ENCODE measurements at regions not wholly inside any gene's neighbourhood (a gene's known extent, or its start where the extent isn't known, plus 50 kb on each side); places are given as distances from the start of the nearest gene placed in this dataset.

DNA sequence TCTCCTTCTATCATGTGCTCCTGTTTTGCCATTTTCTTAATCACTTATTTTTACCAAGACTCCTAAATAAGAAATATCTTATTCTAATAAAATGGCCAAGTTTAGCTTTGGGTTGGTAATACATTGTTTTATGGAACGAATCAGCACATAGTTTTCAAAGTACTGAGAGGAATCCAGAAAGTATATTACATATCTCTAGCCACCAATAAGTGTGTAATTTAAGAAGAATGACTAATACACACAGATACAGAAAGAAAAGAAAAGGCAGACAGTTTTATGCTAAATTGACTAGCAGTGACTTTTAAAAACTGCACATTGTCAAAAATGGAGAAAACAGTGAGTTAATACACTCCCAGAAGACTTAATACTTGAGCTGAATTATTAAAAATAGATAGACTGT is 167.0 kb upstream of the IL15 start:
- H2AFZ ChIP-seq (ENCODE audit: low read length) = no peak overlapping the region

More for the DNA sequence above, 167.0 kb upstream of the IL15 start:
- Histone ChIP-seq H2BK120ac (replicated peaks; ENCODE audit: low read depth, low read length) (no peak overlapping the region), H3K27me3 (replicated peaks in 1 of 4; ENCODE audit: control insufficient read depth in 3 of 4, extremely low read depth in 1 of 4, insufficient read depth in 3 of 4, low read length in 3 of 4) (no peaks in the 10 kb centered on the region), H3K4me3 (ENCODE audit: extremely low read depth in 1 of 4, insufficient read depth in 2 of 4, low read depth in 3 of 4, low read length in 4 of 4) (no peak overlapping the region), H3K9me3 (ENCODE audit: insufficient read depth in 2 of 2, low read depth in 1 of 2, low read length in 1 of 2) (no peaks in the 10 kb centered on the region), H2BK12ac (ENCODE audit: low read depth, low read length) (no peak overlapping the region), H3K23me2 (ENCODE audit: low read depth, low read length) (no peaks in the 10 kb centered on the region), H2AK5ac (ENCODE audit: low read depth, low read length) (no peak overlapping the region), H4K5ac (ENCODE audit: insufficient read length, low read depth, low read length) (no peak overlapping the region), H3K56ac (replicated peaks; ENCODE audit: insufficient read length, low read depth, low read length) (no peak overlapping the region), H3K79me2 (ENCODE audit: control insufficient read depth in 1 of 2, insufficient read depth in 2 of 2, low read length in 2 of 2) (no peaks in the 10 kb centered on the region), H2BK15ac (ENCODE audit: low read length) (no peak overlapping the region), H3K4ac (replicated peaks; ENCODE audit: insufficient read length, low read depth, low read length) (no peak overlapping the region), H3K36me3 (ENCODE audit: control insufficient read depth in 2 of 4, insufficient read depth in 4 of 4, low read length in 3 of 4) (no peaks in the 10 kb centered on the region), H2BK20ac (ENCODE audit: low read length) (no peak overlapping the region), H3K14ac (ENCODE audit: insufficient read length) (no peak overlapping the region), H4K20me1 (replicated peaks in 1 of 2; ENCODE audit: control insufficient read depth in 1 of 2, insufficient read depth in 2 of 2, low read length in 2 of 2) (no peaks in the 10 kb centered on the region), H3K23ac (ENCODE audit: insufficient read length) (no peak overlapping the region), H3K79me1 (ENCODE audit: low read depth, low read length) (no peaks in the 10 kb centered on the region), H3K18ac (ENCODE audit: extremely low read depth, low read length) (no peak overlapping the region), H3K27ac (ENCODE audit: low read depth, low read length) (no peak overlapping the region), H4K91ac (replicated peaks; ENCODE audit: insufficient read length, low read length) (no peak overlapping the region), H2BK5ac (ENCODE audit: low read depth, low read length) (no peak overlapping the region), H3K9ac (replicated peaks in 1 of 4; ENCODE audit: extremely low read depth in 1 of 4, low read depth in 3 of 4, low read length in 3 of 4) (no peak overlapping the region), H4K8ac (ENCODE audit: extremely low read depth, insufficient read depth, low read length) (no peak overlapping the region), H3K4me1 (replicated peaks in 1 of 4; ENCODE audit: control insufficient read depth in 3 of 4, insufficient read depth in 4 of 4, low read length in 3 of 4) (no peaks in the 10 kb centered on the region), H3K4me2 (ENCODE audit: insufficient read depth in 1 of 2, low read depth in 2 of 2, low read length in 2 of 2) (no peak overlapping the region)
- no peak for TF ChIP-seq CHD2 (IDR thresholded peaks at IDR 0.05; ENCODE audit: low read length)
- TF ChIP-seq POLR2A (IDR thresholded peaks at IDR 0.05; ENCODE audit: control extremely low read depth in 1 of 2, low read depth in 2 of 2, low read length in 2 of 2) = no peak
- WGBS, 2 experiments (ENCODE audit: extremely low coverage in 1 of 2, insufficient coverage in 1 of 2, insufficient read length in 1 of 2, insufficient replicate concordance in 2 of 2, low coverage in 1 of 2, low lambda C conversion rate in 2 of 2, missing lambda C conversion rate in 1 of 2) = 100% methylated on average over 1 of the region's 1 CpG; no CpG with 5 or more reads in 1 of the 2 experiments
- ChIA-PET CTCF (ENCODE audit: partially characterized antibody) (no interaction called here), POLR2A (ENCODE audit: partially characterized antibody) (no interaction called here)
- no peak for DNase-seq (ENCODE audit: low read depth in 1 of 2, low spot score in 2 of 2)
- FAIRE-seq = no peak

Measured in H1 (cell line).